K562 (cell line): ENCODE measurements at regions not wholly inside any gene's neighbourhood (a gene's known extent, or its start where the extent isn't known, plus 50 kb on each side); places are given as distances from the start of the nearest gene placed in this dataset.

Experiments used
- ATAC-seq: fragments of 200-7000 bp; cut with Tn5 transposase; 3 replicates; pipeline ENCODE4 v1.9.1; 2020; ENCODE audit warnings: moderate library complexity
- BruUV-seq: library from RNA; stranded (reverse); fragments of 400-500 nt; replicated peaks from 2 replicates; lab custom pipeline; 2021; lab: Mats Ljungman, UMichigan
- CTCF ChIA-PET: fragments of 300-600 bp; formaldehyde crosslinking; extraction: SDS; loops from one replicate; lab custom pipeline; 2021; ENCODE audit warnings: low intra/inter-chr PET ratio; lab: Yijun Ruan, JAX
- POLR2A ChIA-PET: fragments of 300-600, 350-650 bp; sonication (Branson Sonifier 250); formaldehyde crosslinking; extraction: SDS; loops from one replicate; lab custom pipeline; 2021; ENCODE audit warnings: antibody characterized with exemption, inconsistent platforms; lab: Yijun Ruan, JAX
- DNase-seq, 4 experiments: peaks; one replicate each; pipeline versions ENCODE4 v3.0.0 to v3.0.0-alpha.2; 2011 to 2018; ENCODE audit warnings: low spot score in 3 of 4, mixed read lengths in 3 of 4; ENCODE audit errors: extremely low read depth in 1 of 4
- FAIRE-seq: peaks from 2 replicates; lab custom pipeline; 2011; peaks lifted over from hg19 to GRCh38; lab: Jason Lieb, UNC
- H2AFZ ChIP-seq: 2 replicates; pipeline ENCODE4 v1.6.0; 2011; ENCODE audit warnings: low read depth, low read length, control low read depth, inconsistent platforms
- H3K27ac ChIP-seq: fragments of 200-600 bp; 3 replicates; pipeline ENCODE4 v1.8.0; 2011; ENCODE audit warnings: low read depth, mild to moderate bottlenecking, control low read depth, inconsistent platforms, low read length, moderate library complexity, mixed read lengths; ENCODE audit errors: extremely low read depth
- H3K27me3 ChIP-seq, 2 experiments: fragments of 300-600 bp in 1 of 2; 2 replicates in 1 of 2; 3 replicates in 1 of 2; pipeline versions ENCODE4 v1.6.0 to v1.8.0; 2011; ENCODE audit warnings: inconsistent platforms in 2 of 2, low read length in 2 of 2, mild to moderate bottlenecking in 1 of 2, mixed read lengths in 1 of 2, moderate library complexity in 1 of 2; ENCODE audit not compliant: control insufficient read depth in 2 of 2, insufficient read depth in 2 of 2
- H3K36me3 ChIP-seq: fragments of 300-600 bp; 3 replicates; pipeline ENCODE4 v1.8.0; 2011; ENCODE audit warnings: mild to moderate bottlenecking, low read length, inconsistent platforms; ENCODE audit not compliant: control insufficient read depth, insufficient read depth
- H3K4me1 ChIP-seq, 2 experiments: fragments of 200-600 bp in 1 of 2; replicated peaks in 1 of 2; 2 replicates in 1 of 2; 3 replicates in 1 of 2; pipeline versions ENCODE4 v1.5.1 to v1.8.0; 2011; ENCODE audit warnings: inconsistent platforms in 2 of 2, low read length in 2 of 2, mild to moderate bottlenecking in 1 of 2, mixed read lengths in 1 of 2, moderate library complexity in 1 of 2; ENCODE audit not compliant: control insufficient read depth in 2 of 2, insufficient read depth in 2 of 2
- H3K4me2 ChIP-seq: 2 replicates; pipeline ENCODE4 v1.6.1; 2011; ENCODE audit warnings: low read length, control low read depth, inconsistent platforms, mixed read lengths; ENCODE audit not compliant: insufficient read depth
- H3K4me3 ChIP-seq: fragments of 200-600 bp; sonication (generic), shearing (Covaris generic); 2 replicates; pipeline ENCODE4 v1.5.1; 2016; ENCODE audit warnings: control low read depth, inconsistent platforms
- H3K79me2 ChIP-seq: fragments of 200-600 bp; 3 replicates; pipeline ENCODE4 v1.8.0; 2011; ENCODE audit warnings: low read length, inconsistent platforms; ENCODE audit not compliant: control insufficient read depth, insufficient read depth
- H3K9ac ChIP-seq, 2 experiments: 2 replicates each; pipeline versions ENCODE4 v1.6.0 to v1.6.1; 2011; ENCODE audit warnings: low read depth in 2 of 2, low read length in 2 of 2, control low read depth in 1 of 2, inconsistent platforms in 1 of 2, mild to moderate bottlenecking in 1 of 2, mixed read lengths in 1 of 2; ENCODE audit not compliant: insufficient read depth in 1 of 2
- H3K9me1 ChIP-seq: one replicate; pipeline ENCODE4 v1.6.0; 2011; ENCODE audit warnings: inconsistent platforms, mild to moderate bottlenecking, low read length, moderate library complexity; ENCODE audit not compliant: control insufficient read depth, insufficient read depth
- H3K9me3 ChIP-seq: replicated peaks from 2 replicates; pipeline ENCODE4 v1.5.1; 2011; ENCODE audit warnings: low read depth, low read length, inconsistent platforms; ENCODE audit not compliant: control insufficient read depth, insufficient read depth
- H4K20me1 ChIP-seq: replicated peaks from 2 replicates; pipeline ENCODE4 v1.6.1; 2011; ENCODE audit warnings: low read length, inconsistent platforms, mixed read lengths; ENCODE audit not compliant: control insufficient read depth, insufficient read depth
- C11orf30 ChIP-seq: fragments of 450-650 bp; IDR thresholded peaks from 2 replicates; pipeline ENCODE4 v1.6.1; 2016; ENCODE audit warnings: low read depth, mild to moderate bottlenecking
- ELK3 ChIP-seq: fragments of 450-650 bp; formaldehyde crosslinking; IDR thresholded peaks from 2 replicates; pipeline ENCODE4 v1.4.0; 2020; ENCODE audit warnings: mild to moderate bottlenecking
- ETS1 ChIP-seq: conservative IDR thresholded peaks from 2 replicates; pipeline ENCODE4 v1.6.1; 2011; ENCODE audit warnings: low read depth, mild to moderate bottlenecking, low read length; ENCODE audit not compliant: control insufficient read depth
- HINFP ChIP-seq: fragments of 450-650 bp; conservative IDR thresholded peaks from 2 replicates; pipeline ENCODE4 v1.6.1; 2016; ENCODE audit warnings: missing genetic modification characterization, low read depth, mild to moderate bottlenecking, control low read depth, missing compliant biosample characterization
- STAT6 ChIP-seq: sonication (generic); formaldehyde crosslinking; IDR thresholded peaks from 2 replicates; pipeline ENCODE4 v1.8.1; 2023; ENCODE audit warnings: mild to moderate bottlenecking, missing genetic modification reagents
- TEAD1 ChIP-seq, 2 experiments: fragments of 450-650 bp in 1 of 2; sonication (generic) in 1 of 2; formaldehyde crosslinking; IDR thresholded peaks; 2 replicates each; pipeline versions ENCODE4 v1.4.0 to v1.8.0; 2020 to 2022; ENCODE audit warnings: mild to moderate bottlenecking in 2 of 2, missing genetic modification reagents in 1 of 2
- USF2 ChIP-seq: sonication (generic); formaldehyde crosslinking; IDR thresholded peaks from 2 replicates; pipeline ENCODE4 v1.5.0; 2020; ENCODE audit warnings: missing genetic modification reagents
- ZNF507 ChIP-seq: conservative IDR thresholded peaks from 2 replicates; pipeline ENCODE4 v1.6.1; 2017; ENCODE audit warnings: missing genetic modification characterization, missing compliant biosample characterization
- ZNF518B ChIP-seq: fragments of 250-450 bp; sonication (Bioruptor Pico); IDR thresholded peaks from 2 replicates; pipeline ENCODE4 v1.5.0; 2021; ENCODE audit warnings: mild to moderate bottlenecking, moderate library complexity
- ZNF699 ChIP-seq: fragments of 250-450 bp; sonication (Bioruptor Pico); IDR thresholded peaks from 2 replicates; pipeline ENCODE4 v1.8.0; 2021; ENCODE audit warnings: mild to moderate bottlenecking, moderate library complexity; ENCODE audit not compliant: insufficient replicate concordance
- WGBS: fragments of 100-300 bp; shearing (Covaris generic); methylation state at CpG from one replicate; pipeline ENCODE4 v1.1.6; 2016; ENCODE audit warnings: low coverage, mixed read lengths; ENCODE audit not compliant: insufficient coverage; ENCODE audit errors: missing lambda C conversion rate; 5-methylcytosine and 5-hydroxymethylcytosine counted together
- in situ Hi-C: fragments of 300-500 bp; cut with MboI; formaldehyde crosslinking; loops from 4 replicates; pipeline ENCODE4 v1.15.0; 2018; ENCODE audit warnings: inconsistent platforms, mixed read lengths
- intact Hi-C: fragments of 100-400 bp; cut with micrococcal nuclease; formaldehyde crosslinking; loops from 2 replicates; pipeline ENCODE4 v1.14.2; 2022

- Histone ChIP-seq H4K20me1 (no peaks in the 10 kb centered on the region), H3K27ac (peak overlapping the region; percentile 26; the same call in 1 of the 3 replicates), H3K79me2 (no peaks in the 10 kb centered on the region), H2AFZ (peak overlapping the region; percentile 70), H3K9me1 (no peaks in the 10 kb centered on the region), H3K9ac (no peak overlapping the region), H3K4me2 (no peak overlapping the region), H3K4me3 (no peak overlapping the region), H3K27me3 (no peaks in the 10 kb centered on the region), H3K9me3 (no peaks in the 10 kb centered on the region), H3K36me3 (no peaks in the 10 kb centered on the region), H3K4me1 (peaks cover 26 to 54% of the 10 kb centered on the region in 2 experiments)
- ATAC-seq (no peak), FAIRE-seq (no peak), DNase-seq (no peak)
- in situ Hi-C loops = no loop called here
- BruUV-seq = no TSS peak
- ChIA-PET CTCF (no interaction called here), POLR2A (interaction anchor here (1.6 kb wide), 1 partner anchor 10 kb away, joined by 3 read pairs; no protein-coding TSS in a partner anchor)
- WGBS = 55% methylated on average over 3 of the region's 3 CpGs
- intact Hi-C loops = loop anchor here (2.0 to 5.0 kb wide), 3 partner anchors 59 to 131 kb away; partner anchors contain the start of gene RAPGEF2
- no peak for TF ChIP-seq USF2
- no peak for TF ChIP-seq ELK3
- no peak for TF ChIP-seq TEAD1 (CRISPR knock-in tag; IDR thresholded peaks at IDR 0.05)
- no peak for TF ChIP-seq STAT6 (CRISPR knock-in tag)
- no peak for TF ChIP-seq ZNF518B (CRISPR knock-in tag)
- no peak for TF ChIP-seq ETS1
- TF ChIP-seq ZNF507 = no peak
- no peak for TF ChIP-seq ZNF699 (CRISPR knock-in tag)
- TF ChIP-seq HINFP = no peak
- peak; percentile 87 for TF ChIP-seq C11orf30
Observed at GRCh38 chr4:159043861-159044260, 59.0 kb upstream of the RAPGEF2 start.
